Hematopoietic multipotent progenitor cell treated with erythropoietin and hydrocortisone succinate and interleukin-3 and kit ligand, for 4 days (in vitro differentiated cells): ENCODE measurements at regions not wholly inside any gene's neighbourhood (a gene's known extent, or its start where the extent isn't known, plus 50 kb on each side); places are given as distances from the start of the nearest gene placed in this dataset.
A peak's percentile ranks its signal among the peaks of the same experiment; 100 is the strongest.

Experiments used
- DNase-seq: peaks from one replicate; pipeline ENCODE4 v3.0.0-alpha.2; 2015

GRCh38 chr15:77731067-77731466, 98.4 kb upstream of the LINGO1 start:
- no peak for DNase-seq

- DNase-seq, result no peak
These were observed 95.1 kb upstream of the LINGO1 start for GRCh38 chr15:77727635-77728304.

- DNase-seq, result peak; percentile 54
These were observed 92.0 kb upstream of the LINGO1 start for GRCh38 chr15:77724715-77725114.

- no peak for DNase-seq
These were observed 91.0 kb upstream of the LINGO1 start for GRCh38 chr15:77723756-77724155.

GRCh38 chr15:77722759-77723460, 90.2 kb upstream of the LINGO1 start:
- no peak for DNase-seq

- DNase-seq, result no peak
These were observed 89.3 kb upstream of the LINGO1 start for GRCh38 chr15:77721963-77722362.

- DNase-seq, result no peak
These were observed 87.9 kb upstream of the LINGO1 start for GRCh38 chr15:77720655-77721054.

GRCh38 chr15:77720173-77720572, 87.5 kb upstream of the LINGO1 start:
- no peak for DNase-seq

GRCh38 chr15:77719450-77719849, 86.7 kb upstream of the LINGO1 start:
- no peak for DNase-seq

GRCh38 chr15:77717333-77717990, 84.8 kb upstream of the LINGO1 start:
- no peak for DNase-seq

GRCh38 chr15:77716632-77717332, 84.1 kb upstream of the LINGO1 start:
- no peak for DNase-seq

- no peak for DNase-seq
These were observed 83.1 kb upstream of the LINGO1 start for GRCh38 chr15:77715860-77716259.

GRCh38 chr15:77715051-77715450, 82.3 kb upstream of the LINGO1 start:
- DNase-seq, result peak; percentile 40

GRCh38 chr15:77714555-77714954, 81.8 kb upstream of the LINGO1 start:
- DNase-seq, result no peak

GRCh38 chr15:77714023-77714422, 81.3 kb upstream of the LINGO1 start:
- no peak for DNase-seq

GRCh38 chr15:77713281-77713680, 80.6 kb upstream of the LINGO1 start:
- DNase-seq, result no peak

- DNase-seq, result no peak
These were observed 79.7 kb upstream of the LINGO1 start for GRCh38 chr15:77712438-77712837.

GRCh38 chr15:77710637-77711036, 77.9 kb upstream of the LINGO1 start:
- DNase-seq, result no peak

- DNase-seq, result no peak
These were observed 77.5 kb upstream of the LINGO1 start for GRCh38 chr15:77710206-77710605.

- DNase-seq, result peak; percentile 24
These were observed 76.6 kb upstream of the LINGO1 start for GRCh38 chr15:77709135-77709886.

GRCh38 chr15:77706482-77707244, 74.0 kb upstream of the LINGO1 start:
- DNase-seq, result no peak
